Muscle of arm (tissue), 1 donor: ENCODE measurements at regions not wholly inside any gene's neighbourhood (a gene's known extent, or its start where the extent isn't known, plus 50 kb on each side); places are given as distances from the start of the nearest gene placed in this dataset.
"Not testable (repeated sequence)": the region's sequence is repeated elsewhere in the genome, so short reads cannot be mapped to it uniquely, and the experiment has no call there.

Experiments used
- DNase-seq: peaks from one replicate; pipeline ENCODE4 v3.0.0-alpha.2; 2013

GRCh38 chr21:38112219-38112789 lies 144.5 kb upstream of the KCNJ15 start:
- DNase-seq: no peak

GRCh38 chr21:38114717-38115333 lies 142.0 kb upstream of the KCNJ15 start:
- DNase-seq: no peak

- DNase-seq: no peak
Observed at GRCh38 chr21:38115870-38116269, 140.9 kb upstream of the KCNJ15 start.

- DNase-seq: no peak
Observed at GRCh38 chr21:38119793-38120192, 137.0 kb upstream of the KCNJ15 start.

- not testable (repeated sequence) for DNase-seq
Observed at GRCh38 chr21:38120679-38120983, 136.2 kb upstream of the KCNJ15 start.

- no peak for DNase-seq
Observed at GRCh38 chr21:38120984-38121855, 135.6 kb upstream of the KCNJ15 start.

- no peak for DNase-seq
Observed at GRCh38 chr21:38121888-38122720, 134.7 kb upstream of the KCNJ15 start.

- no peak for DNase-seq
Observed at GRCh38 chr21:38123626-38124025, 133.2 kb upstream of the KCNJ15 start.

- peak; percentile 31 for DNase-seq
Observed at GRCh38 chr21:38126666-38127303, 130.0 kb upstream of the KCNJ15 start.

GRCh38 chr21:38129711-38130110 lies 127.1 kb upstream of the KCNJ15 start:
- DNase-seq: no peak

GRCh38 chr21:38133240-38133639 lies 123.6 kb upstream of the KCNJ15 start:
- no peak for DNase-seq

GRCh38 chr21:38134084-38134873 lies 122.5 kb upstream of the KCNJ15 start:
- DNase-seq: no peak

GRCh38 chr21:38136201-38136600 lies 120.6 kb upstream of the KCNJ15 start:
- no peak for DNase-seq

- DNase-seq: no peak
Observed at GRCh38 chr21:38139380-38140168, 117.2 kb upstream of the KCNJ15 start.

- no peak for DNase-seq
Observed at GRCh38 chr21:38140207-38140903, 116.4 kb upstream of the KCNJ15 start.

- DNase-seq: no peak
Observed at GRCh38 chr21:38142224-38142623, 114.6 kb upstream of the KCNJ15 start.

GRCh38 chr21:38144193-38144592 lies 112.6 kb upstream of the KCNJ15 start:
- no peak for DNase-seq

GRCh38 chr21:38145104-38145503 lies 111.7 kb upstream of the KCNJ15 start:
- DNase-seq: no peak

- no peak for DNase-seq
Observed at GRCh38 chr21:38147391-38147790, 109.4 kb upstream of the KCNJ15 start.
